Mammary epithelial cell (primary cell): ENCODE measurements at regions not wholly inside any gene's neighbourhood (a gene's known extent, or its start where the extent isn't known, plus 50 kb on each side); places are given as distances from the start of the nearest gene placed in this dataset.

Source experiments
- EZH2 ChIP-seq: IDR thresholded peaks from 2 replicates; pipeline ENCODE4 v1.6.1; 2012; ENCODE audit warnings: low read length, inconsistent platforms, borderline replicate concordance
- TF ChIP-seq, protein P1 (sequence below), 2 donors: IDR thresholded peaks in 1 of 2; conservative IDR thresholded peaks in 1 of 2; 2 replicates each; pipeline ENCODE4 v1.5.1; 2011 to 2012; ENCODE audit warnings: inconsistent platforms in 2 of 2, low read length in 2 of 2, mild to moderate bottlenecking in 2 of 2, control low read depth in 1 of 2, low read depth in 1 of 2; ENCODE audit not compliant: insufficient read depth in 1 of 2; ENCODE audit errors: extremely low read depth in 1 of 2

DNA sequence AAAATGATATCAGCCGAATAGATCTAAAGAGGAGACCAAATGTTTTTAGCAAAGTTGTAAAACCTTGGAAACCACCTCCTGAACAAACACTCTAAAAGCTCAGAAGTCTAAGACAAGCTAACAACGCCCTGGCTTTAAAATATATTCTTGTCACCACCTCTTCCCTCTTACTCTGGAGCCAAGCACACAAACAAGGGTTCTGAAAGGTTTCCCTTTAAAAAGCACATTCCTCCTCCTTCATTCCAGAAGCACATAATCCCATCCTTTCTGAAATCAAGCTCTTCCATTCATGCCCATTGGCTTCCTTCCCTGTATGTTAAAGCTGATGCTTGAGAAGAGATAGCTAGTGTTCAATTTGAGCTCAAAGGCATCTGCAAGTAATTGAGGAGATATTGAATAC lies 382.0 kb downstream of the LNPK start:
- TF ChIP-seq, protein P1, sequence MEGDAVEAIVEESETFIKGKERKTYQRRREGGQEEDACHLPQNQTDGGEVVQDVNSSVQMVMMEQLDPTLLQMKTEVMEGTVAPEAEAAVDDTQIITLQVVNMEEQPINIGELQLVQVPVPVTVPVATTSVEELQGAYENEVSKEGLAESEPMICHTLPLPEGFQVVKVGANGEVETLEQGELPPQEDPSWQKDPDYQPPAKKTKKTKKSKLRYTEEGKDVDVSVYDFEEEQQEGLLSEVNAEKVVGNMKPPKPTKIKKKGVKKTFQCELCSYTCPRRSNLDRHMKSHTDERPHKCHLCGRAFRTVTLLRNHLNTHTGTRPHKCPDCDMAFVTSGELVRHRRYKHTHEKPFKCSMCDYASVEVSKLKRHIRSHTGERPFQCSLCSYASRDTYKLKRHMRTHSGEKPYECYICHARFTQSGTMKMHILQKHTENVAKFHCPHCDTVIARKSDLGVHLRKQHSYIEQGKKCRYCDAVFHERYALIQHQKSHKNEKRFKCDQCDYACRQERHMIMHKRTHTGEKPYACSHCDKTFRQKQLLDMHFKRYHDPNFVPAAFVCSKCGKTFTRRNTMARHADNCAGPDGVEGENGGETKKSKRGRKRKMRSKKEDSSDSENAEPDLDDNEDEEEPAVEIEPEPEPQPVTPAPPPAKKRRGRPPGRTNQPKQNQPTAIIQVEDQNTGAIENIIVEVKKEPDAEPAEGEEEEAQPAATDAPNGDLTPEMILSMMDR (conservative IDR thresholded peaks at IDR 0.05 in 1 of 2, IDR thresholded peaks at IDR 0.05 in 1 of 2; ENCODE audit: extremely low read depth in 1 of 2, insufficient read depth in 1 of 2, low read depth in 1 of 2, low read length in 2 of 2), result no peak
- TF ChIP-seq EZH2, result no peak
